Esophagus squamous epithelium (tissue), 4 donors: ENCODE measurements at regions not wholly inside any gene's neighbourhood (a gene's known extent, or its start where the extent isn't known, plus 50 kb on each side); places are given as distances from the start of the nearest gene placed in this dataset.

Experiments
- CTCF ChIP-seq, 6 experiments: fragments of 450-650 bp in 4 of 6; fragments of 200-600 bp in 2 of 6; sonication (generic) in 2 of 6; IDR thresholded peaks; one replicate each; pipeline ENCODE4 v1.5.1; 2016 to 2019; ENCODE audit warnings: antibody characterized with exemption in 6 of 6, mild to moderate bottlenecking in 4 of 6, moderate library complexity in 4 of 6
- POLR2A ChIP-seq, 4 donors: fragments of 450-650 bp; IDR thresholded peaks; one replicate each; pipeline ENCODE4 v1.6.1; 2017; ENCODE audit warnings: antibody characterized with exemption in 4 of 4, mild to moderate bottlenecking in 4 of 4, moderate library complexity in 3 of 4

DNA sequence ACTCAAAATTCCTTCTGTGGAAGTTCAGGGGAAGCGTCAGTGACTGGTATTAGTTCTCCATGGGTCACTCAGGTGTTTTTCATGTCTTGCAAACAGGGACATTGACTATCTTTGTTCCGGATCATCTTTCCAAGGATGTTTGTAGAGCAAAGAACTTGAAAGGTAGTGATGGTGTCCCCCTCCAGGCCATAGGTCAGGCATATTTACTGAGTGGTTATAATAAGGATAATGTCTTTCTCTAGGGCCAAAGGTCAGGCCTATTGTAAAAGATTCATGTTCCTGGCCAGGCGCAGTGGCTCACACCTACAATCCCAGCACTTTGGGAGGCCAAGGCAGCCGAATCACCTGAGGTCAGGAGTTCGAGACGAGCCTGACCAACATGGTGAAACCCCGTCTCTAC lies 614.8 kb downstream of the KIF4B start:
- TF ChIP-seq CTCF (IDR thresholded peaks at IDR 0.05) = no peak
- TF ChIP-seq POLR2A (IDR thresholded peaks at IDR 0.05) = no peak
